Stimulated activated CD8-positive, alpha-beta memory T cell treated with anti-CD3 and anti-CD28 coated beads, Interleukin-4, amount 100 ng/mL, for 48 hours (primary cell): ENCODE measurements at regions not wholly inside any gene's neighbourhood (a gene's known extent, or its start where the extent isn't known, plus 50 kb on each side); places are given as distances from the start of the nearest gene placed in this dataset.

Source experiments
- DNase-seq: peaks from one replicate; pipeline ENCODE4 v3.0.0-alpha.2; 2020

DNA sequence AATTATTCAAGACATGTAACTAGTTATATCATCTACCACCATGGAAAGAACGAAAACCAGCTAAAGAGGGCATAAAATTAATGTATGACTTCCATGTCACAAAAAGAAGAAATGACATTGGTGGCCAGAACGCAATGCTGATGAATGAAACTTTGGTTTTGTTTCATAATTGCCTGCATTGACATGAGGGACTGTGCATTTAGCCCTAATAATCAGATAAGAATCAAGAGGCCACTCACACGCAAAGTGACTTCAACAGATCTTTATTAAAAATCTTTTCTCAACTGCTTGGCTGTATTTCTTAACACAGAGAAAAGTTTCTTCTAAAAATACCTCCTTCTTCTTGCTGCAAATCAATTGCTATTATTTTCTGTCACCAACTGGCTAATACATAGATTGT lies 184.7 kb upstream of the RUNX1 start:
- DNase-seq = no peak

DNA sequence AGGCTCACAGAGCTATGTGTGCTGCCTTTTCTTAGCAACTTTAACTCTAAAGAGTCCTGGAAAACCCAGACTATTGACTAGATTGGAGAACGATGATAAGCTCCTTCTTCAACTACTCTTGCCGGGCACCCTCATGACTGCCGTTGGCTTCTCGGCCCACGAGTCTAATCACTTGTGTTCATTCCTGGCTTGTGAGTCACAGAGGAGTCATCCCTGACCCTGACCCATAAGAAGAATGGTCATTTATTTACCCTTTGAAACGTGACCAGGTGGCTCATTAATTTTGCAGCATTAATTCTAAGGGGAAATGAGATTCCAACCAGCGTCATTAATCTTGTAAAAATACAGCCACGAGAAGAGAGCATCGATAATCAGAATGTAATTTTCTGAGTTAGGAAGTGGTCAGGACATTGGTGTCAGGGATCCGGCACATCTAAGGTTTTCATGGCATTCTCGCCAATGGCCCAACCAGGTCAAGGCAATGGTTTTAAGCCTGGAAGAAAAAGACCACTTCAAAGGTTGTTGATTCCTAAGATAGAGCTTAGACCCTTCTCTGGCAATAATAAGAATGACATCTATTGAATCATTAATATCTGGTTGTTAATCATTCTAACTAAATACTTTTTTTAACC lies 183.6 kb upstream of the RUNX1 start:
- no peak for DNase-seq

DNA sequence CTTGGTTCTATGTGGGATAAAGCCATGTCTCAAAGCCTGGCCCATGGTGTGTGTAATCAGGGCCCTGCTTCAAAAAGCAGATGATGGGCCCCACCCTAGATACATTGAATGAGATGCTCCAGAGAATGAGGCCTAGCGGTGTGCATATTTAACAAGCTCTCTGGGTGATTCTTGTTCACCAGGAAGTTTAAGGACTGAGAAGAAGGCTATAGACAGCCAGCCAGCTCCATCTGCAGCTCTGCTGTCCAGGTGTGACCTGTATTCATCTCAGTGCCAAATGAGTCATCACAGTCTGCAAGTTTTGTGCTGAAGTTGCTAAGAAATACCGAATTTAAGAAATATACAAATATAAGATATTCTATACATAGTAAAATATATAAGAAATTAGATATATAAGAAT lies 182.0 kb upstream of the RUNX1 start:
- DNase-seq = no peak

DNA sequence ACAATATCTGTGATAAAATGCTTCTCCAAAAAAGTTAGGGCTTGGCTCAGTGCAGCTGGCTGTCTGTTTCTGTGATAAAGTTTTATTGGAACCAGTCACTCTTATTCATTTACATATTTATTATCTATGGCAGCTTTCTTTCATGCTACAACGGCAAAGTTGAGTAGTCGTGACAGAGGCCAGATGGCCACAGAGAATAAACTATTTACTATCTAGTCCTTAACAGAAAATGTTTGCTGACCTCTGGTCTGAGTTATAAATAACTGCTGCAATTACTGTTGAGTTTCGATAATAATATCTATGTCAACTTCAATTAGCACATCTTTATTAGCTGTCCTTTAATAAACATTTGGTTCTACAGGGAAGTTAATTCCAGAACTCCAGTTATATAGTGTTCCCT lies 180.2 kb upstream of the RUNX1 start:
- DNase-seq = no peak

DNA sequence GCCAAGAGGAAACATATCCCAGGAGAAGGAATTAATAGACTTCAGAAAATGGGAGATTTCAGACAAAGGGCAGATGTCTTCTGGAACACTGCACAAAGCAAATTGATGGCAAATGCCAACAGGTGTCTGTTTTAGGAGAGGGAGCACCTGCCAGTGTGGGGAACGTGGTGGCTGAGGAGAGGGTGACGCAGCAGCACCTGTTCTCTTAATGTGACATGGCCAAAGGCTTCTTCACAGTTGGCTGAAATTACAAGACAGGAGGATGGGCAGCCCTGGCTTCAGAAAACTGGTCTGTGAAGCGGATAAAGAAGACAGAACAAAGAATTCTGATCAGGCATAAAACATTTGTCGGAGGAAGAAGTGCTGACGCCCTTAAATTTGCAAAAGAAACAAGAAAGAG lies 178.7 kb upstream of the RUNX1 start:
- DNase-seq = no peak

DNA sequence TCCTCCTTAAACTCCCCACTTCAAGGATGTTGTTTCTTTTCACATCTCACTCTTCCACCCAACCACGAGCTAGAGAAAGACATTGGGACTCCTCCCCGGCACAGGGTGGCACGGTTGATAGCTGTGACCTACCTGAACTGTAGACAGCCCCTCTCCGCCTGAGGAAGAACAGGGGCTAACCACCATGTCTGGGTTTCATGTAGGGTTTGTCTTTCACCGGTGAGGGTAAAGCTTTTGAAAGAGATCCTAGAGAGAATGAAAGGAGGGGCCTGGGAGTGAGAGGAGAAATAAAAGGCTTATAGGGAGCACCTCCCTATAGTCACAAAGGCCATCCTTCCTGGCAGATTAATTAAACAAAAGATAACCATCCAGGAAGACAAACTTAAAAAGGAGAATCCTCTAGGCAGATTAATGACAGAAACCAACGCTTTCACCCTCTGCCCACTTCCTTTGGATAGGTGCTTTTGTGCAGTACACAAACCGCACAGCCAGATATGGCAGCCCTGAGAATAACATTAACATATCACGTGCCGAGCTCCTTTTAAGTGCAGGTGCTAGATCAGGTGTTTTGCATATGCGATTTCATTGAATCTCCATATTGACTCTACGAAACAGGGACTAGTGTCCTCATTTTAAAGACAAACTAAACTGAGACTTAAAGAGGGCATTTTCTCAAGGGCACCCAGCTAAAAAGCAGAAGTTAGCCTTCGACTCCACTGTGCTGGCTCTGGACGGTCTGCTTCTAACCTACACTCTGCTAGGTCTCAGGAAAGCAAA lies 178.1 kb upstream of the RUNX1 start:
- no peak for DNase-seq

DNA sequence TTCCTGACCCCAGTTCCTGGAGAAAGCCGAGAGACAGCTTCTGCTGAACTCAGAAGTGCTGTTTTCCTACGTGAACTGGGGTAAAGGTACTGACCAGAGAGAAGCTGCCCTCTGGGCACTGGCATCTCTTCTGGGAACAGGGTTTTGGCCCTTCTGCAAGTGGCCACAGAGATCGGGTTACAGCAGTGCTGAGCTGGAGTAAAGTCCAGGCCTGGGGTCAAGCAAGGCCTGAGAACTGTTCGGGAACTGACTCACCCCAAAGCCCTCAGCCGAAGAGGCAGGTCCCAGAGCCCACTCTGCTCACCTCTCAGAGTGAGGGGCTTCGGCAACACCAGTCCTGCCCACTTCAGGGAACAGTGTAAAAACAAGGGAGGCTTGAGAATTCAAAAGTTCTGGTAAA lies 177.2 kb upstream of the RUNX1 start:
- DNase-seq = no peak

DNA sequence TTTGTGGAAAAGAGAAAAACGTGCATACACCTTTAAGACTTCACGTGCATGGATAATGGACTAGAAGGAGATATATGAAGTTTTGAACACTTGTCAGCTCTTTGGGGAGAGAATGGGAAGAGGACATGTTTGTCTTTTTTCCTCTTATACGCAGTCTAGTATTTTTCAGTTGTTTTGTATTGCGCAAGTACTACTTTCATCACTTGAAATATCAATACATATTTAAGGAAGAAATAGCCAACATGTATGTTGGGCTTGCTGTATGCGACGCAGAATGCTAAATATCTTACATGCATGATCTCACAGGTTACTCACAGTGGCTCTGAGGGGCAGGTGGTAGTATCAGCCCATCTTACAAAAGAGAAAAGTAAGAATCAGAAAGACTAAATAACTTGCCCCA lies 176.5 kb upstream of the RUNX1 start:
- no peak for DNase-seq

DNA sequence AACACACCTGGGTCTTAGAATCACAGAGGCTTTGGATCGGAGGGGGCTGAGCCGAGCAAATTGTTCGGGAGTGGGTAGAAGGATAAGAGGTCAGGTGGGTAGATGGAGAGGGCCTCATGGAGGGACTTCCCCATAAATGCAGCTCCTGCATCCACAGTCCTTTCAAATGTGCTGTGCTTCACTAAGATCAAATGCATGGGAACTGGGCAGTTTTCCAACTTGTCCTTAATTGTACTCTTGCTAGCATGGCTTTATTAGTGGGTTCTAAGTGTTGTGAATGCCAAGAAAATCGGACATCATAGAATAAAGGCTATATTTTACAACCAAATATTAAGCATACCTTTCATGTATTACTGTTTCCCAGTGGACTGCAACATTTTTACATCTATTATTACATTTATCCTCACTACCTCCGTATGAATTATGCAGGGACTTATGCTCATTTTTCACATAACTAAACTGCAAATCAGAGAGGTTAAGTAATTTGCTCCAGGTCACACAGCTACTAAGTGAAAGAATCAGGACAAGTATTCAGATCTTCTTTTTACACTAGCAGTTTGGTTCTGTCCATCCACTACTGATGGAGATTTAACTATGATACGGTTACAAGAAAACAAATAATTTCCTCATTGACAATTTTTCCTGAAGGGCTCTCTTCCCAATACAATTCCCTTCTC lies 174.5 kb upstream of the RUNX1 start:
- DNase-seq = no peak

DNA sequence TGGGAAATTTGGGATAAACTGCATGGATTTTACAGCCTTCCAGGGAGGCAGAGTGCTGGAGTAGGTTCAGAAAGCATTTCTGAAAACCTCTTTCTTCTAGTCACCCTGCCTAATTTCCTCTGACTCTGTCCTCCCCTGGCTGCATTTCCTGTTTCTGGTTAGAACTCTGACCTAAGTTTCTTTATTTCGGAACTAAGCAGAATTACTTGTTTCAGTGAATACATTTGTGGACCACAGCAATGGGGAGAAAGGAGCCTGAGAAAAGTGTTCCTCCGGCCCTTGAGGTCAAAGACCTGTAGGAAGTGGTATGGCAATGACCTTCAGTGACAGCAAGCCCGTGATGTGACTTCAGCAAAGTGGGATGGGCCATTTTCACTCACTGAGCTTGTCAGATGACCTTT lies 173.4 kb upstream of the RUNX1 start:
- DNase-seq = peak; percentile 50

DNA sequence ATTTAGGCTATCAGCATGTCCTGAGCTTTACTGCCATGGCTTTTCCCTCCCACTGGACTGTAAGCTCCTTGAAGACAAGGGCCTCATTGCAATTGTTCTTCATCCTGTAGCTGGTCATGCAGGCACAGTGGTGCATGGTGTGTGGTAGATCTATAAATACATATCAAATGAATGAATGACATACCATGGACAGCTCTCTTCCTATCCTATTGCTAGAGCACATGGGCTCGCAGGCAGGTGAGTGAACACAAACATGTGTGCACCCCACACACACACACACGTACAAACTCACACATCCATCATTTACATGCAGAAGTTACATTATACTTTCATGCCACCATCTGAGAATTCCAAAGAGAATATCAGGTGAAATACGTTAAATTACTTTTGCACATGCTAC lies 172.9 kb upstream of the RUNX1 start:
- no peak for DNase-seq

DNA sequence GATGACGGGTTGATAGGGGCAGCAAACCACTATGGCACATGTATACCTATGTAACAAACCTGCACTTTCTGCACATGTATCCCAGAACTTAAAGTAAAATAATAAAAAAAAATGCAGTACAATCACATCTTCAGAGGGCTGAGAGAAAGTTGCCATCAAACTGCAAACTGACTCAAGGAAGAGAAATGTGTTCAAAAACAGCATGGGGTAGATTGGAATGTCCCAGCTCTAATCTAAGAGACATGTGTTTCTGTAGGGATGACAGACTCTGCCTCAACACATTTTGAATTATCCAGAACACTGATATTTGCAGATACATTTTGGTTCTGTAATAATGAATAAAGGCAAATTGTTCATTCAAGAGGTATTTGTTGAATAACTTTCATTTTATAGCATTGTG lies 171.2 kb upstream of the RUNX1 start:
- DNase-seq = no peak

DNA sequence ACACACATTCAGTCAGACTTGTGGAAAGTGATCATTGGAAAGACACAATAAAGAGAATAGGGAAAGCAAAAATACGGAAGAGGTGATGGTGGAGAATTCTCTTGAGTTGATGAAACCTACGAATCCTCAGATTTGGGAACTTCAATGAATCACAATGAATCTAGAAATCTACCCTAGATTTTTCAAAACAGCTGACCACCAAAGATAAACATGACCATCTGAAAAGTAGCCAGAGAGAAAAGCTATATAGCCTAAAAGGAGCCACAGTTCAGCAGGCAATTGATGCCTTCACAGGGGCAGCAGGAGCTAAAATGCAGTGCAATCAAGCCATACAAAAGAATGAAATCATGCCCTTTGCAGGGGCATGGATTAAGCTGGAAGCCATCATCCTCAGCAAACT lies 170.6 kb upstream of the RUNX1 start:
- DNase-seq = no peak

DNA sequence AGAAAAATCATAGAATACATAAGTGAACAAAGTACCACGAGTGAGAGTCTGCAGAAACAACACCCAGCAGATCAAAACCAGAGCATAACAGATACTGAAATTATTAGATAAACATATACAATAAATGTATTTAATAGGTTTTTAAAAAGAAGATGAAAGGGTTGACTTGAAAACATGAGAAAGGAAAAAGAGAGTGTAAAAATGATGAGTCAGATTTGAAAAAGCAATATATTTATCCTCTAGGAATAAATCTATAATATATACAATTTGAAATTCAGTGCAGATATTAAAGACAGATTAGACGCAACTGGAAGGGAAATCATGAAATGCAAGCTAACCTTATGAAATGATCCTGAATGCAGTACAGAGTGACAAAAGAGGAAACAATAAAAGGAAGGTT lies 170.2 kb upstream of the RUNX1 start:
- no peak for DNase-seq

DNA sequence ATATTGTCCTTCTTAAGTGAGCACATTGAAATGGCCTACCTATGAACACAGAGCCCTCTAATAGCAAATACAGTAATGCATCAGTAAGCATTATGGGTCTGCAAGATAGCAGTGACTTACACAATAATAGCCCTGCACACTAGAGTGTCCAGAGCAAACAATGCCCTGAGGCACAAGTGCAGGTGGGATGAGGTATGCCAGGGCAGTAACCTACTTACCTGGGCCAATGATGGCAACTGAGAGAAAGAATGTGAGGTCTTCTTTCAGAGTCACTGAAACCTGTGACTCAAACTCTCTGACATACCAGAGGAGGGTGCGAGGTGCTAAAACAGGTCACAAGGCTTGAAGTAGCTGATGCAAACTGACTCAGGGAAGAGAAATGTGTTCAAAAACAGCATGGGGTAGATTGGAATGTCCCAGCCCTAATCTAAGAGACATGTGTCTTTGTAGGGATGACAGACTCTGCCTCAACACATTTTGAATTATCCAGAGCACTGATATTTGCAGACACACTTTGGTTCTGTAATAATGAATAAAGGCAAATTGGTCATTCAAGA lies 168.5 kb upstream of the RUNX1 start:
- peak; percentile 52 for DNase-seq

DNA sequence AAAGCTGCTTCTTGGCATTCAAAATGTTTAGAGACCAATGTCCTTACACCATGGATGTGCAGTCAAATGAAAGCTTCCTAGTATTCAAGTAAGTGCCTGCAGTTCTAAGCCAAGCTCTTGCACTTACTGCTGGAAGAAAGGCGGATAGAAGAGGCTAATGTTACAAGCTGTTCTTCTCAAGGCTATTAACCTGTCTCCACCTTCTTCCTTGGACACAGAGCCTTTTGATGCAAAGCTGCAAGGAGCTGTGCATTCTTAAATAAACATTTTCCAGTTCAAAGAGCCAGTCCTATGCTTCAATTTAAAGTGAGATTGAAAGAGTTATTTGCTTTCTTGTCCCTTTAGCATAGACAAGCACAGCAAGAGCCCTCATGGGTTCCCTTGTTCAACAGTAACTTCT lies 167.9 kb upstream of the RUNX1 start:
- DNase-seq = no peak

DNA sequence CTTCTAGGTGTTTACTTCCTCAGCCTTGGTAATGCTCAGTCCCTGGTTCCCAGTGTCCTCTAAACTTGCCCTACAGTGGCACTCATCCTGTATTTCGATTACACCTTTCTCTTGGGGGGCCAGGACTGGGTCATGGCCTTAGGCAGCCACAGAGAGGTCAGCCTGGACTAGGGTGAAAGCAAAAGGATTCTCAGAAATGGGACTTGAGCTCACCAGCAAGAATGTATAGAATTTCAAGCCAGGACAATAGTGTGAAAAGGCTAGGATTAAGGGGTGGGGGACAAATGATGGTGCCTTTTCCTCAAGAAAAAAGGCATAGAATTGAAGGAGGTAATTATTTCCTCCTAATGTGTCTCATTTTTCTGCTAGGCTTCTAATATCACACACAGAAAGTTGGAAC lies 166.8 kb upstream of the RUNX1 start:
- DNase-seq = no peak

DNA sequence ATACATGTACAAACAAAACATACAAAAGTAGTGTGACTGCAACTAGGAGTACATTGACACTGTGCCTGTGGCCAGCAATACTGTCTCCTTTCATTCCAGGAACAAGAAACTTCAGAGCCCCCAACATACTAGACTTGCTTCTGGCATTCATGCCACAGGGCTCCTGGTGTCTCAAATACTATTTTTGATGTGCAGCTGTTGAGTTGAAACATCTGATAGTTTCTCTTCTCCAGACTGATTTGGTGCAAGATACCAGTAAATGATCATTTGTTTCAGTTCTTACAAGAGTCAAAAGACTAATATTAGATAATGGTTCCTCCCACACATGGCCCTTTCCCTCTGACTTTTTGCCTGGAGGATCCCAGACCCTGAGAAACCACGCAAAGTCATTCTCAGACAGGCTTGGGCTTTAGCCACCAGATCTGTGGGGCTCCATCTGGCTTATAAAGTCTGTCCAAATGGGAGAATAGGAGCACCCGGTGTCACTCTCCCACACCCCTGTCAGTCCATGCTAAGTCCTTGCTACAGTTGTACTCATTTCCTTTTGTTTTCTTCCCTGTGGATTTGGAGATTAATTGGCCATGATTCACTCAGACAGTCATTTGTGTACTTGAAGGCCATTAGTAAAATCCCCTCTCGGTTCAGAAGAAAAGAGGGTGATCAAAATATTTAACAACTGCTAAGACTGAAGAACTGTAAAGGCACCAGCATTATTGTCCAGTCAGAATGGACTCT lies 163.5 kb upstream of the RUNX1 start:
- no peak for DNase-seq

DNA sequence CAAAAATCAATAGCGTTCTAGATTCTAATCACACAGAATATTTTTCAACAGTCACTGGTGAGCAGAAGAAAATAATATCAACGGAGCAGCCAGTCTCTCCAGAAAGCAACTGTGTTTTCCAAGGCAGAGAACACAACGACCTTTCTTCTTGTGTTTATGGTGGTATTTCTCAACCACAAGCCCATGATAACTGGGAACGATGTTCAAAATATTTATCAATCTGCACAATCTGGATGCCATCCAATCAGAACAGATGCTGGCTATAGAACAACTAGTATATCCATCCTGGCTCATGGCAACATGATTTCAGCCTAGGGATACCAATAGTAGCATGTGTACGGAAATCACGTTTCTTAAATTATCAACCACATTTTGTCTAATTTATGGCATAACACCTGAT lies 162.7 kb upstream of the RUNX1 start:
- no peak for DNase-seq

DNA sequence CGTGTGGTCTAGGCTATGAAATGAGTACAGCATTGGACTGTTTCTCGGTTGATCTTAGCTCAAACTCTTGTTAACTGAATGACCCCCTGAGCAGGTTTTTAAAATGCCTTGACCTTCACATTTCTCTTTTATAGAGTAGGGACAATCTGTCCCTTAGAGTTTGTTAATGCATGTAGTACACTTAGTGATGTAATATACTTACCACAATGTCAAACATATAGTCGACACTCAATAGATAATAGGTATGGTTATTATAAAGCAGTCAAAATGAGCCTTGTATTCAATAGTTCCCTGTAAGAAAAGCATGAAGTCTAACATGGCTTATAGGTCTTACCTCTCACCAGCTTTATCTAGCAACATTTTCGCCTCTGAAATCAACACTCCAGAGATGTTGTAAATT lies 161.0 kb upstream of the RUNX1 start:
- DNase-seq = no peak

DNA sequence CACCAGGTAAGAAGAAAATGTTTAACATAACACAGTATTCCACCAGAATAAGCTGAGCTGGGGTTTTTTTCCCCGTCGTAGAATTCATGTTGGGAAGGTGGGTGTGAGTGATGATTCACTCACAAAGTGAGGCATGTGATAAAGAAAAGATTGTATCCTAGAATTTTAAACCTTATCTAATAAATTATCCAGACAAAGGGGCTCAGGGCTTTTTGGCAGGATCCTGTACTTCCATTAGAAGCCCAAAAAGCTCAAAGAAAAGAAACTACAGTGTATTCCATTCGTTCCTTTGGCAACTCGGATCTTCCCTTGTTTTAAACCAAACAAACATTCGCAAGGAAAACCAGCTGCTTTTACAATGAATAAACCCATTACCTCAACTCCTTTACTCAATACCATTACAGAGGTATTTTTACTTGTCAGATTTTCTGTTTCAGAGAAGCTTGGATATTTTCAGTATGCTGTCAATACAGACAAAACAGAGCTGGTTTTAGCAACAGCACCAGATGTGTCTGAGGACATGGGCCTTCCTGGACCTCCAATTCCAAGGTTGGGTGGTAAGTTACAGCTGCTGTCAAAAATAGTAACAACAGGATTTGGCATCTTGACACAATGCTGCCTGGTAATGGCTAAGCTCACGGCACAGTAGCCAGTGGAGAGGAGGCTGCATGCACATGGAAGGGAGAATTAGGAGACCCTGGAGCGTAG lies 159.9 kb upstream of the RUNX1 start:
- DNase-seq = no peak

DNA sequence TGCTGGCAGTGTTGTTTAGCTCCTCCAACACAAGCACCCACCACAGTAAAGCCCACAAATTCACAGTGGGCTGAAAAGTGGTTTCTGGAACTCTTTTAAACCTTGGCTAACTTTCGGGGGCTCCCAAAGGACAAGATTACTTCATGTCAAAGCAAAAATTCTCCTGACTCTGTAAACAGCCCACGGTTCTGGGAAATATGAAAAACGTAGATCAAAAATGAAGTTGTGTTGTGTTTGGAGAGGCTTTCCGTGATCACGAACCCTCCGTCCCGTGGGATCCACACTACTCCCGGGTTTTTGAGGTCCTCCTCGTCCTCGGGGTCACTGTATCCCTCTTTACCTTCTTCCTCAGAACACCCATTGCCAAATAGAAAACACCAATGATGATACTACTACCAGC lies 159.0 kb upstream of the RUNX1 start:
- no peak for DNase-seq

DNA sequence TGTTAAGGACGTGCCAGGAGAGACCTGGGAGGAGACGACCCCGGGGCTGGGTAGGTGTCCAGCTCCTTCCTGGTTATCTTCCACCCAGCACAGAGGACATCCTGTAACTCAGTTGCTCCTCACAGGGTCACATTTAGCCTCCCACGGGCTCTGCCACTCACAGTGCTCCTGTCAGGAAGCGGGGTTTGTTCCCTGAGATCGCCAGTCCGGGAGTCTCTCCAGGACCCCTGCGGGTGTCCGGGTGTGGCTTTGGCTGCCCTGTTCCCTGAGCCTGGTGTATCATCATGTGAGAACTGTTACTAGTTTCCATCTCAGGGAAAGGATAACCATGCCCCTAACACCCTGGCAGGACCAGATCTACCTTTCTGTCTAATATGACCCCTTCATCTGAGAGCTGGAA lies 158.2 kb upstream of the RUNX1 start:
- DNase-seq = no peak
